ENCODE measurements at regions not wholly inside any gene's neighbourhood (a gene's known extent, or its start where the extent isn't known, plus 50 kb on each side); places are given as distances from the start of the nearest gene placed in this dataset.
"Not testable (repeated sequence)": the region's sequence is repeated elsewhere in the genome, so short reads cannot be mapped to it uniquely, and the experiment has no call there.

GRCh38 chr3:160047876-160048275 lies 59.2 kb downstream of the IL12A start:
- ChIA-PET POLR2A (no interaction called here), CTCF (no interaction called here)

- CTCF ChIA-PET: no interaction called here
- POLR2A ChIA-PET: no interaction called here
These were observed 60.4 kb downstream of the IL12A start for GRCh38 chr3:160049038-160049437.

GRCh38 chr3:160049565-160049964 lies 60.9 kb downstream of the IL12A start:
- ChIA-PET CTCF (no interaction called here), POLR2A (no interaction called here)

GRCh38 chr3:160049988-160050387 lies 61.4 kb downstream of the IL12A start:
- CTCF ChIA-PET: no interaction called here
- POLR2A ChIA-PET: no interaction called here

- POLR2A ChIA-PET: no interaction called here
- CTCF ChIA-PET: no interaction called here
These were observed 63.9 kb downstream of the IL12A start for GRCh38 chr3:160052385-160053047.

- POLR2A ChIA-PET: no interaction called here
- CTCF ChIA-PET: no interaction called here
These were observed 64.4 kb downstream of the IL12A start for GRCh38 chr3:160053048-160053391.

- POLR2A ChIA-PET, CTCF ChIA-PET: not testable (repeated sequence)
These were observed 66.2 kb downstream of the IL12A start for GRCh38 chr3:160054862-160055261.

- POLR2A ChIA-PET: no interaction called here
- CTCF ChIA-PET: no interaction called here
These were observed 67.0 kb downstream of the IL12A start for GRCh38 chr3:160055659-160056058.

GRCh38 chr3:160057331-160057730 lies 68.7 kb downstream of the IL12A start:
- POLR2A ChIA-PET: no interaction called here

GRCh38 chr3:160060409-160061027 lies 71.9 kb downstream of the IL12A start:
- ChIA-PET POLR2A (no interaction called here), CTCF (no interaction called here)

More at GRCh38 chr3:160057331-160057730, 68.7 kb downstream of the IL12A start:
- CTCF ChIA-PET: no interaction called here

GRCh38 chr3:160061525-160061924 lies 72.9 kb downstream of the IL12A start:
- ChIA-PET CTCF (no interaction called here), POLR2A (no interaction called here)

GRCh38 chr3:160065282-160065681 lies 76.6 kb downstream of the IL12A start:
- CTCF ChIA-PET: no interaction called here
- POLR2A ChIA-PET: no interaction called here

GRCh38 chr3:160065786-160066185 lies 77.2 kb downstream of the IL12A start:
- CTCF ChIA-PET: no interaction called here
- POLR2A ChIA-PET: no interaction called here

GRCh38 chr3:160069986-160070385 lies 81.4 kb downstream of the IL12A start:
- POLR2A ChIA-PET: no interaction called here
- CTCF ChIA-PET: no interaction called here

- ChIA-PET POLR2A (no interaction called here), CTCF (no interaction called here)
These were observed 87.9 kb downstream of the IL12A start for GRCh38 chr3:160076519-160076918.

- ChIA-PET CTCF (no interaction called here), POLR2A (no interaction called here)
These were observed 89.9 kb downstream of the IL12A start for GRCh38 chr3:160078533-160078932.

GRCh38 chr3:160081958-160082533 lies 93.4 kb downstream of the IL12A start:
- ChIA-PET POLR2A (no interaction called here), CTCF (no interaction called here)

GRCh38 chr3:160084998-160085397 lies 96.4 kb downstream of the IL12A start:
- ChIA-PET POLR2A (no interaction called here), CTCF (no interaction called here)

- CTCF ChIA-PET: no interaction called here
- POLR2A ChIA-PET: no interaction called here
These were observed 100.0 kb downstream of the IL12A start for GRCh38 chr3:160088492-160089137.

- POLR2A ChIA-PET: no interaction called here
- CTCF ChIA-PET: no interaction called here
These were observed 102.0 kb downstream of the IL12A start for GRCh38 chr3:160090653-160091052.

- ChIA-PET POLR2A (no interaction called here), CTCF (interaction anchor here (0.5 kb wide), 1 partner anchor 1388 kb away, joined by 4 read pairs; no protein-coding TSS in a partner anchor)
These were observed 102.8 kb downstream of the IL12A start for GRCh38 chr3:160091441-160091840.

GRCh38 chr3:160092760-160093159 lies 104.1 kb downstream of the IL12A start:
- ChIA-PET CTCF (no interaction called here), POLR2A (no interaction called here)
